GM18502 (cell line): ENCODE measurements at regions not wholly inside any gene's neighbourhood (a gene's known extent, or its start where the extent isn't known, plus 50 kb on each side); places are given as distances from the start of the nearest gene placed in this dataset.

ENCODE experiments used
- ATAC-seq: cut with Tn5 transposase; IDR thresholded peaks from one replicate; pipeline ENCODE4 v1.9.1; 2021; ENCODE audit warnings: mild to moderate bottlenecking; ENCODE audit not compliant: unreplicated experiment, poor library complexity

- peak; percentile 98 for ATAC-seq
These were observed 168.8 kb downstream of the RCN1 start for GRCh38 chr11:32259641-32260081.

GRCh38 chr11:32262367-32262766 lies 171.5 kb downstream of the RCN1 start:
- ATAC-seq: no peak

GRCh38 chr11:32265911-32266310 lies 169.4 kb downstream of the WT1 start:
- ATAC-seq: no peak

- ATAC-seq: no peak
These were observed 168.7 kb downstream of the WT1 start for GRCh38 chr11:32266601-32267000.

GRCh38 chr11:32267679-32268187 lies 167.6 kb downstream of the WT1 start:
- ATAC-seq: no peak

GRCh38 chr11:32273931-32274330 lies 161.4 kb downstream of the WT1 start:
- no peak for ATAC-seq

GRCh38 chr11:32279672-32280071 lies 155.7 kb downstream of the WT1 start:
- no peak for ATAC-seq

- no peak for ATAC-seq
These were observed 155.0 kb downstream of the WT1 start for GRCh38 chr11:32280339-32280738.

- no peak for ATAC-seq
These were observed 147.1 kb downstream of the WT1 start for GRCh38 chr11:32288276-32288675.

GRCh38 chr11:32289701-32290100 lies 145.6 kb downstream of the WT1 start:
- ATAC-seq: no peak

GRCh38 chr11:32290783-32291182 lies 144.6 kb downstream of the WT1 start:
- no peak for ATAC-seq

- peak; percentile 56 for ATAC-seq
These were observed 137.7 kb downstream of the WT1 start for GRCh38 chr11:32297611-32298011.

GRCh38 chr11:32302826-32303225 lies 132.5 kb downstream of the WT1 start:
- no peak for ATAC-seq

- ATAC-seq: no peak
These were observed 130.8 kb downstream of the WT1 start for GRCh38 chr11:32304521-32304920.

- no peak for ATAC-seq
These were observed 129.9 kb downstream of the WT1 start for GRCh38 chr11:32305460-32305859.

GRCh38 chr11:32307471-32307870 lies 127.9 kb downstream of the WT1 start:
- ATAC-seq: no peak

- no peak for ATAC-seq
These were observed 127.4 kb downstream of the WT1 start for GRCh38 chr11:32307913-32308312.

- no peak for ATAC-seq
These were observed 125.7 kb downstream of the WT1 start for GRCh38 chr11:32309530-32310213.

GRCh38 chr11:32310214-32310601 lies 125.1 kb downstream of the WT1 start:
- no peak for ATAC-seq

GRCh38 chr11:32311346-32312065 lies 123.8 kb downstream of the WT1 start:
- no peak for ATAC-seq

GRCh38 chr11:32312206-32312817 lies 123.0 kb downstream of the WT1 start:
- no peak for ATAC-seq
